Keratinocyte (primary cell): ENCODE measurements at regions not wholly inside any gene's neighbourhood (a gene's known extent, or its start where the extent isn't known, plus 50 kb on each side); places are given as distances from the start of the nearest gene placed in this dataset.
A peak's percentile ranks its signal among the peaks of the same experiment; 100 is the strongest.

Experiments used
- DNase-seq: peaks from one replicate; pipeline ENCODE4 v3.0.0-alpha.2; 2011; ENCODE audit warnings: low read depth, missing footprints, low spot score
- FAIRE-seq: peaks from 2 replicates; lab custom pipeline; 2011; peaks lifted over from hg19 to GRCh38; lab: Jason Lieb, UNC
- H2AFZ ChIP-seq: 2 replicates; pipeline ENCODE4 v1.6.0; 2012; ENCODE audit warnings: low read length, control low read depth, inconsistent platforms; ENCODE audit not compliant: control insufficient read depth
- H3K27ac ChIP-seq: 2 replicates; pipeline ENCODE4 v1.5.1; 2011; ENCODE audit warnings: low read length; ENCODE audit not compliant: control insufficient read depth, insufficient read depth
- H3K27me3 ChIP-seq: 3 replicates; pipeline ENCODE4 v1.6.0; 2011; ENCODE audit warnings: low read length; ENCODE audit not compliant: control insufficient read depth, insufficient read depth; ENCODE audit errors: extremely low read depth
- H3K36me3 ChIP-seq, 2 experiments: 2 replicates in 1 of 2; 3 replicates in 1 of 2; pipeline ENCODE4 v1.5.1; 2011; ENCODE audit warnings: low read length in 2 of 2, mild to moderate bottlenecking in 1 of 2; ENCODE audit not compliant: control insufficient read depth in 2 of 2, insufficient read depth in 2 of 2; ENCODE audit errors: extremely low read depth in 1 of 2
- H3K4me1 ChIP-seq: 3 replicates; pipeline ENCODE4 v1.5.1; 2011; ENCODE audit warnings: low read length; ENCODE audit not compliant: control insufficient read depth, insufficient read depth; ENCODE audit errors: extremely low read depth
- H3K4me2 ChIP-seq: 3 replicates; pipeline ENCODE4 v1.6.0; 2011; ENCODE audit warnings: low read depth, low read length; ENCODE audit not compliant: control insufficient read depth, insufficient read depth; ENCODE audit errors: extremely low read depth
- H3K4me3 ChIP-seq, 3 experiments: fragments of 200-600 bp in 1 of 3; sonication (generic) in 1 of 3; 2 replicates in 2 of 3; 3 replicates in 1 of 3; pipeline ENCODE4 v1.5.1; 2011 to 2016; ENCODE audit warnings: low read length in 3 of 3, mild to moderate bottlenecking in 3 of 3, control low read depth in 2 of 3, inconsistent platforms in 1 of 3, low read depth in 1 of 3, mixed read lengths in 1 of 3, mixed run types in 1 of 3, moderate library complexity in 1 of 3; ENCODE audit not compliant: control insufficient read depth in 2 of 3, insufficient read depth in 2 of 3; ENCODE audit errors: extremely low read depth in 1 of 3
- H3K79me2 ChIP-seq: 2 replicates; pipeline ENCODE4 v1.6.0; 2012; ENCODE audit warnings: low read length; ENCODE audit not compliant: control insufficient read depth, insufficient read depth
- H3K9ac ChIP-seq: 3 replicates; pipeline ENCODE4 v1.6.0; 2011; ENCODE audit warnings: low read length; ENCODE audit not compliant: control insufficient read depth, insufficient read depth; ENCODE audit errors: extremely low read depth
- H3K9me1 ChIP-seq: 3 replicates; pipeline ENCODE4 v1.6.0; 2011; ENCODE audit warnings: low read length; ENCODE audit not compliant: control insufficient read depth, insufficient read depth; ENCODE audit errors: extremely low read depth
- H3K9me3 ChIP-seq: 2 replicates; pipeline ENCODE4 v1.5.1; 2012; ENCODE audit warnings: low read depth, low read length; ENCODE audit not compliant: control insufficient read depth
- H4K20me1 ChIP-seq: 3 replicates; pipeline ENCODE4 v1.6.0; 2011; ENCODE audit warnings: low read length; ENCODE audit not compliant: control insufficient read depth, insufficient read depth; ENCODE audit errors: extremely low read depth
- EZH2 ChIP-seq: IDR thresholded peaks from one replicate; pipeline ENCODE4 v1.6.1; 2012; ENCODE audit warnings: inconsistent platforms, mild to moderate bottlenecking, low read length, moderate library complexity
- dilution Hi-C: fragments of 300-500 bp; cut with MboI; formaldehyde crosslinking; loops from one replicate; pipeline ENCODE4 v1.7.0; 2020; ENCODE audit warnings: low sequenced_read_pairs; ENCODE audit not compliant: extremely low pct_ligation_motif_present
- TF ChIP-seq, protein P1 (sequence below), 3 experiments: IDR thresholded peaks in 1 of 3; conservative IDR thresholded peaks in 1 of 3; optimal IDR thresholded peaks in 1 of 3; 2 replicates in 2 of 3; 3 replicates in 1 of 3; pipeline versions ENCODE3 to v1.5.1; 2011; ENCODE audit warnings: low read length in 3 of 3, mild to moderate bottlenecking in 3 of 3, moderate library complexity in 2 of 3, control low read depth in 1 of 3, inconsistent platforms in 1 of 3; ENCODE audit not compliant: insufficient read depth in 2 of 3; ENCODE audit errors: extremely low read depth in 1 of 3

- H3K9ac ChIP-seq = no peak overlapping the region
- dilution Hi-C loops = no loop called here
- H2AFZ ChIP-seq = peak overlapping the region; percentile 21
- H3K4me2 ChIP-seq = no peak overlapping the region
- no peak for DNase-seq
- no peaks in the 10 kb centered on the region for H3K79me2 ChIP-seq
- no peaks in the 10 kb centered on the region for H3K9me1 ChIP-seq
- H3K27me3 ChIP-seq = no peaks in the 10 kb centered on the region
- no peak for FAIRE-seq
- no peak for TF ChIP-seq EZH2
- TF ChIP-seq, protein P1, sequence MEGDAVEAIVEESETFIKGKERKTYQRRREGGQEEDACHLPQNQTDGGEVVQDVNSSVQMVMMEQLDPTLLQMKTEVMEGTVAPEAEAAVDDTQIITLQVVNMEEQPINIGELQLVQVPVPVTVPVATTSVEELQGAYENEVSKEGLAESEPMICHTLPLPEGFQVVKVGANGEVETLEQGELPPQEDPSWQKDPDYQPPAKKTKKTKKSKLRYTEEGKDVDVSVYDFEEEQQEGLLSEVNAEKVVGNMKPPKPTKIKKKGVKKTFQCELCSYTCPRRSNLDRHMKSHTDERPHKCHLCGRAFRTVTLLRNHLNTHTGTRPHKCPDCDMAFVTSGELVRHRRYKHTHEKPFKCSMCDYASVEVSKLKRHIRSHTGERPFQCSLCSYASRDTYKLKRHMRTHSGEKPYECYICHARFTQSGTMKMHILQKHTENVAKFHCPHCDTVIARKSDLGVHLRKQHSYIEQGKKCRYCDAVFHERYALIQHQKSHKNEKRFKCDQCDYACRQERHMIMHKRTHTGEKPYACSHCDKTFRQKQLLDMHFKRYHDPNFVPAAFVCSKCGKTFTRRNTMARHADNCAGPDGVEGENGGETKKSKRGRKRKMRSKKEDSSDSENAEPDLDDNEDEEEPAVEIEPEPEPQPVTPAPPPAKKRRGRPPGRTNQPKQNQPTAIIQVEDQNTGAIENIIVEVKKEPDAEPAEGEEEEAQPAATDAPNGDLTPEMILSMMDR (optimal IDR thresholded peaks at IDR 0.05 in 1 of 3, IDR thresholded peaks at IDR 0.05 in 1 of 3, conservative IDR thresholded peaks at IDR 0.05 in 1 of 3; ENCODE audit: extremely low read depth in 1 of 3, insufficient read depth in 2 of 3, low read length in 3 of 3) = no peak
- peaks cover 7% of the 10 kb centered on the region for H3K4me1 ChIP-seq
- H3K4me3 ChIP-seq = no peak overlapping the region
- H4K20me1 ChIP-seq = no peaks in the 10 kb centered on the region
- no peaks in the 10 kb centered on the region for H3K9me3 ChIP-seq
- H3K36me3 ChIP-seq = no peaks in the 10 kb centered on the region
- H3K27ac ChIP-seq = no peak overlapping the region
Measured at GRCh38 chr3:146747051-146747450, 141.9 kb upstream of the PLSCR5 start.

DNA sequence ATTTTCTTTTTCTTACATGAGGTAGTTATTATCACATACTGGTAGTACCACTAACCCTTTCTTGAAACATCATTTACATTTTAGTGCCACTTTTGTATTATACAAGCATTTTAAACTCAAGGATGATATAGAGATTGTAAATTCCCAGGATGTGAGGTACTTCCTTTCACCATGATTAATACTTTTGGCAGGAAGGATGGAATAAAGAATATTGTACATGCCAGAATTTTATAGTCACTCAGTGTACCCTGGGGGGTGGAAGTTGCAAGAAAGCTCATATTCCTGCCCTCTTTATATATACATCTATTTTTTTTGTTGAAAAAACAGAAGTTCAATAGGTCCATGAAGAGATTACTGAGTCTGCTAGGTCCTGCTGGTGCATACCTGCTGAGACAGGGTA is 141.0 kb upstream of the PLSCR5 start:
- Histone ChIP-seq H3K9me3 (no peaks in the 10 kb centered on the region), H3K4me1 (peaks cover 7% of the 10 kb centered on the region), H3K27ac (no peak overlapping the region), H2AFZ (no peak overlapping the region), H3K79me2 (no peaks in the 10 kb centered on the region), H3K4me3 (no peak overlapping the region), H3K36me3 (no peaks in the 10 kb centered on the region), H3K9ac (no peak overlapping the region), H4K20me1 (no peaks in the 10 kb centered on the region), H3K4me2 (peak overlapping the region; percentile 4), H3K9me1 (no peaks in the 10 kb centered on the region), H3K27me3 (no peaks in the 10 kb centered on the region)
- no peak for FAIRE-seq
- TF ChIP-seq EZH2 = no peak
- TF ChIP-seq, protein P1 (optimal IDR thresholded peaks at IDR 0.05 in 1 of 3, IDR thresholded peaks at IDR 0.05 in 1 of 3, conservative IDR thresholded peaks at IDR 0.05 in 1 of 3; ENCODE audit: extremely low read depth in 1 of 3, insufficient read depth in 2 of 3, low read length in 3 of 3) = no peak
- dilution Hi-C loops = no loop called here
- no peak for DNase-seq
